Caco-2 (cell line): ENCODE measurements at regions not wholly inside any gene's neighbourhood (a gene's known extent, or its start where the extent isn't known, plus 50 kb on each side); places are given as distances from the start of the nearest gene placed in this dataset.

Experiments
- BruUV-seq: library from RNA; stranded (reverse); fragments of 400-500 nt; replicated peaks from 2 replicates; lab custom pipeline; 2021; lab: Mats Ljungman, UMichigan
- CTCF ChIA-PET: fragments of 300-600 bp; sonication (Branson Sonifier 250); formaldehyde crosslinking; loops from one replicate; lab custom pipeline; 2022; ENCODE audit warnings: antibody characterized with exemption; lab: Charles Lee
- POLR2A ChIA-PET: fragments of 300-600 bp; sonication (Branson Sonifier 250); formaldehyde crosslinking; loops from one replicate; lab custom pipeline; 2022; ENCODE audit warnings: antibody characterized with exemption; lab: Charles Lee
- DNase-seq, 2 experiments: peaks; one replicate each; pipeline versions ENCODE4 v3.0.0 to v3.0.0-alpha.2; 2020 to 2022
- H3K27me3 ChIP-seq: replicated peaks from 2 replicates; pipeline ENCODE4 v1.6.0; 2011; ENCODE audit warnings: low read length; ENCODE audit not compliant: control insufficient read depth, insufficient read depth
- H3K36me3 ChIP-seq: 2 replicates; pipeline ENCODE4 v1.5.1; 2011; ENCODE audit warnings: low read length; ENCODE audit not compliant: control insufficient read depth, insufficient read depth
- H3K4me1 ChIP-seq: fragments of 250-450 bp; sonication (Bioruptor Pico); 2 replicates; pipeline ENCODE4 v1.5.1; 2020; ENCODE audit warnings: mild to moderate bottlenecking
- H3K4me3 ChIP-seq: 2 replicates; pipeline ENCODE4 v1.5.1; 2011; ENCODE audit warnings: low read depth, mild to moderate bottlenecking, control low read depth, low read length
- H3K9me3 ChIP-seq: fragments of 250-450 bp; sonication (Bioruptor Pico); 2 replicates; pipeline ENCODE4 v1.5.1; 2020; ENCODE audit warnings: mild to moderate bottlenecking, moderate library complexity
- H3K27ac Mint-ChIP-seq: one replicate; pipeline ENCODE4 v1.8.0; 2022; ENCODE audit warnings: mixed read lengths; ENCODE audit not compliant: unreplicated experiment
- H3K27me3 Mint-ChIP-seq: one replicate; pipeline ENCODE4 v1.8.0; 2022; ENCODE audit warnings: mixed read lengths; ENCODE audit not compliant: insufficient read depth, unreplicated experiment
- H3K36me3 Mint-ChIP-seq: one replicate; pipeline ENCODE4 v1.8.0; 2022; ENCODE audit warnings: mild to moderate bottlenecking, mixed read lengths; ENCODE audit not compliant: insufficient read depth, unreplicated experiment
- H3K4me1 Mint-ChIP-seq: one replicate; pipeline ENCODE4 v1.8.0; 2022; ENCODE audit warnings: low read depth, mixed read lengths; ENCODE audit not compliant: unreplicated experiment
- H3K4me3 Mint-ChIP-seq: one replicate; pipeline ENCODE4 v1.8.0; 2022; ENCODE audit warnings: mild to moderate bottlenecking, moderate library complexity, mixed read lengths; ENCODE audit not compliant: unreplicated experiment
- H3K9me3 Mint-ChIP-seq: one replicate; pipeline ENCODE4 v1.8.0; 2022; ENCODE audit warnings: mixed read lengths; ENCODE audit not compliant: unreplicated experiment
- intact Hi-C: fragments of 100-400 bp; cut with micrococcal nuclease; formaldehyde crosslinking; loops from one replicate; pipeline ENCODE4 v1.10.0; 2022; ENCODE audit not compliant: unreplicated experiment
- TF ChIP-seq, protein P1 (sequence below), 2 experiments: fragments of 200-600 bp in 1 of 2; IDR thresholded peaks; 1 replicate in 1 of 2; 2 replicates in 1 of 2; pipeline versions ENCODE4 v1.5.1 to v1.8.0; 2011 to 2022; ENCODE audit warnings: antibody characterized with exemption in 1 of 2, control low read depth in 1 of 2, inconsistent platforms in 1 of 2, low read depth in 1 of 2, low read length in 1 of 2, mild to moderate bottlenecking in 1 of 2, moderate library complexity in 1 of 2; ENCODE audit not compliant: insufficient read depth in 1 of 2, severe bottlenecking in 1 of 2, unreplicated experiment in 1 of 2

DNA sequence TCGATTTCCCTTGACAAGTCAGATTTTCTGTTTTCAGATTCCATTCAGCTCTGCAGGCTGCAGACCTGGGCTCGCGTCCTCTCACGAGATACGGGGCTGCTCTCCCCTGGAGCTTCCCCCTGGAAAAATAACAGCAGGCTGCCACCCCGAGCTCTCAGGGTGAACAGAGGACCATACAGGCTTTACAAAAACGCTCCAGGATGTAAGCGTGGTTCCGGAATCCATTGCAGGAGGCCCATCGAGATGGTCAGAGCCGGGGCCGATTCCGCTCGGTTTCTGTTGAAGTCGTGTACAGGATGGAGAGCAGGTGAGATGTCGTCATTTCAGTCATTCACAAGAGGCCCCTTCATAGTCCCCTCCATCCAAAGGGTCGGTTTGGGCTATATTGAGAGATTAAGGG is 297.7 kb upstream of the IRX4 start:
- Mint-ChIP-seq H3K27me3 (no peaks in the 10 kb centered on the region), H3K4me1 (no peaks in the 10 kb centered on the region), H3K9me3 (no peaks in the 10 kb centered on the region), H3K4me3 (no peak overlapping the region), H3K36me3 (no peaks in the 10 kb centered on the region), H3K27ac (no peak overlapping the region)
- DNase-seq: no peak
- H3K4me3 ChIP-seq: no peak overlapping the region
- ChIA-PET POLR2A (no interaction called here), CTCF (no interaction called here)
- H3K36me3 ChIP-seq: no peaks in the 10 kb centered on the region
- H3K27me3 ChIP-seq: no peaks in the 10 kb centered on the region
- no peaks in the 10 kb centered on the region for H3K4me1 ChIP-seq
- intact Hi-C loops: no loop called here
- no TSS peak for BruUV-seq
- TF ChIP-seq, protein P1, sequence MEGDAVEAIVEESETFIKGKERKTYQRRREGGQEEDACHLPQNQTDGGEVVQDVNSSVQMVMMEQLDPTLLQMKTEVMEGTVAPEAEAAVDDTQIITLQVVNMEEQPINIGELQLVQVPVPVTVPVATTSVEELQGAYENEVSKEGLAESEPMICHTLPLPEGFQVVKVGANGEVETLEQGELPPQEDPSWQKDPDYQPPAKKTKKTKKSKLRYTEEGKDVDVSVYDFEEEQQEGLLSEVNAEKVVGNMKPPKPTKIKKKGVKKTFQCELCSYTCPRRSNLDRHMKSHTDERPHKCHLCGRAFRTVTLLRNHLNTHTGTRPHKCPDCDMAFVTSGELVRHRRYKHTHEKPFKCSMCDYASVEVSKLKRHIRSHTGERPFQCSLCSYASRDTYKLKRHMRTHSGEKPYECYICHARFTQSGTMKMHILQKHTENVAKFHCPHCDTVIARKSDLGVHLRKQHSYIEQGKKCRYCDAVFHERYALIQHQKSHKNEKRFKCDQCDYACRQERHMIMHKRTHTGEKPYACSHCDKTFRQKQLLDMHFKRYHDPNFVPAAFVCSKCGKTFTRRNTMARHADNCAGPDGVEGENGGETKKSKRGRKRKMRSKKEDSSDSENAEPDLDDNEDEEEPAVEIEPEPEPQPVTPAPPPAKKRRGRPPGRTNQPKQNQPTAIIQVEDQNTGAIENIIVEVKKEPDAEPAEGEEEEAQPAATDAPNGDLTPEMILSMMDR (IDR thresholded peaks at IDR 0.05; ENCODE audit: insufficient read depth in 1 of 2, low read depth in 1 of 2, low read length in 1 of 2, severe bottlenecking in 1 of 2, unreplicated experiment in 1 of 2): no peak
- H3K9me3 ChIP-seq: no peaks in the 10 kb centered on the region

DNA sequence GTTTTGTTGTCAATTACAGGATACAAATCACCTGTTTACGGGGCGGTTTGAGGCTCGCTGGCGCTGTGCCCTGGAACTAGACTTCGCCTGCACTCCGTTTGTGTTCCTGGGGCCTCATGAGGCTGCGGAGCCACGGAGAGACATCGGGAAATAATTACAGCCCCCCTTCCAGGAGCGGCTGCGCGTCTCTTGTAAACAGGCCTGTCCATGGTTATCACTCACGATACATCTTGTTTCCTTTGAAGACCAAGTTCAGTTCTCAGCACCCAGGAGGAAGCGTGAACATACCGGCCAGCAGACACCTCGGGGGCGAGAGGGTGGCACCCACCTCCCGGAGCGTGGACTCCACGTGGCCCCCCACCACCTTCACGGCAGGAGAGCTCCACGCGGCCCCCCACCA is 297.1 kb upstream of the IRX4 start:
- no peak overlapping the region for H3K4me3 ChIP-seq
- H3K4me1 ChIP-seq: no peaks in the 10 kb centered on the region
- BruUV-seq: no TSS peak
- Mint-ChIP-seq H3K4me1 (no peaks in the 10 kb centered on the region), H3K27ac (no peak overlapping the region), H3K4me3 (no peak overlapping the region), H3K9me3 (no peaks in the 10 kb centered on the region), H3K27me3 (no peaks in the 10 kb centered on the region), H3K36me3 (no peaks in the 10 kb centered on the region)
- DNase-seq: no peak
- intact Hi-C loops: no loop called here
- ChIA-PET CTCF (no interaction called here), POLR2A (no interaction called here)
- H3K9me3 ChIP-seq: no peaks in the 10 kb centered on the region
- H3K27me3 ChIP-seq: no peaks in the 10 kb centered on the region
- TF ChIP-seq, protein P1 (IDR thresholded peaks at IDR 0.05; ENCODE audit: insufficient read depth in 1 of 2, low read depth in 1 of 2, low read length in 1 of 2, severe bottlenecking in 1 of 2, unreplicated experiment in 1 of 2): no peak
- no peaks in the 10 kb centered on the region for H3K36me3 ChIP-seq

GRCh38 chr5:2178528-2178927 is 295.8 kb upstream of the IRX4 start:
- no peaks in the 10 kb centered on the region for H3K4me1 Mint-ChIP-seq
- DNase-seq: no peak
- H3K27me3 Mint-ChIP-seq: no peaks in the 10 kb centered on the region
- no peaks in the 10 kb centered on the region for H3K4me1 ChIP-seq
- intact Hi-C loops: no loop called here
- H3K36me3 ChIP-seq: no peaks in the 10 kb centered on the region
- no peaks in the 10 kb centered on the region for H3K9me3 ChIP-seq
- POLR2A ChIA-PET: no interaction called here
- H3K27ac Mint-ChIP-seq: no peak overlapping the region
- CTCF ChIA-PET: no interaction called here
- H3K9me3 Mint-ChIP-seq: no peaks in the 10 kb centered on the region
- H3K36me3 Mint-ChIP-seq: no peaks in the 10 kb centered on the region
- no peaks in the 10 kb centered on the region for H3K27me3 ChIP-seq
- TF ChIP-seq, protein P1 (IDR thresholded peaks at IDR 0.05; ENCODE audit: insufficient read depth in 1 of 2, low read depth in 1 of 2, low read length in 1 of 2, severe bottlenecking in 1 of 2, unreplicated experiment in 1 of 2): no peak
- H3K4me3 Mint-ChIP-seq: no peak overlapping the region
- BruUV-seq: no TSS peak
- no peak overlapping the region for H3K4me3 ChIP-seq
